ENCODE measurements at regions not wholly inside any gene's neighbourhood (a gene's known extent, or its start where the extent isn't known, plus 50 kb on each side); places are given as distances from the start of the nearest gene placed in this dataset.

GRCh38 chrX:10101269-10101668, 55.5 kb upstream of the CLCN4 start:
- no peak for TF ChIP-seq CTCF (IDR thresholded peaks at IDR 0.05; ENCODE audit: insufficient read depth, low read depth, low read length)
- TF ChIP-seq EZH2 (IDR thresholded peaks at IDR 0.05; ENCODE audit: insufficient read depth, low read length) = no peak
